ENCODE measurements at regions not wholly inside any gene's neighbourhood (a gene's known extent, or its start where the extent isn't known, plus 50 kb on each side); places are given as distances from the start of the nearest gene placed in this dataset.

GRCh38 chr3:194804796-194805195, 119.1 kb downstream of the FAM43A start:
- DNase-seq (ENCODE audit: low read depth in 3 of 3): no peak

GRCh38 chr3:194805546-194805945, 119.9 kb downstream of the FAM43A start:
- DNase-seq (ENCODE audit: low read depth in 3 of 3): no peak

GRCh38 chr3:194806991-194807630, 121.4 kb downstream of the FAM43A start:
- no peak for DNase-seq (ENCODE audit: low read depth in 3 of 3)

- no peak for DNase-seq (ENCODE audit: low read depth in 3 of 3)
Measured at GRCh38 chr3:194808640-194809097, 123.0 kb downstream of the FAM43A start.

- DNase-seq (ENCODE audit: low read depth in 3 of 3): no peak
Measured at GRCh38 chr3:194809382-194809781, 123.7 kb downstream of the FAM43A start.

GRCh38 chr3:194810076-194810475, 124.4 kb downstream of the FAM43A start:
- no peak for DNase-seq (ENCODE audit: low read depth in 3 of 3)

- no peak for DNase-seq (ENCODE audit: low read depth in 3 of 3)
Measured at GRCh38 chr3:194811118-194811517, 125.4 kb downstream of the FAM43A start.

GRCh38 chr3:194812176-194812575, 126.5 kb downstream of the FAM43A start:
- DNase-seq (ENCODE audit: low read depth in 3 of 3): no peak

GRCh38 chr3:194814878-194815357, 129.2 kb downstream of the FAM43A start:
- no peak for DNase-seq (ENCODE audit: low read depth in 3 of 3)

GRCh38 chr3:194816748-194817591, 131.3 kb downstream of the FAM43A start:
- DNase-seq (ENCODE audit: low read depth in 3 of 3): no peak

GRCh38 chr3:194817592-194817930, 131.9 kb downstream of the FAM43A start:
- no peak for DNase-seq (ENCODE audit: low read depth in 3 of 3)

GRCh38 chr3:194817936-194818335, 132.3 kb downstream of the FAM43A start:
- DNase-seq (ENCODE audit: low read depth in 3 of 3): no peak

- DNase-seq (ENCODE audit: low read depth in 3 of 3): no peak
Measured at GRCh38 chr3:194824100-194824499, 138.4 kb downstream of the FAM43A start.

GRCh38 chr3:194824701-194825111, 139.0 kb downstream of the FAM43A start:
- no peak for DNase-seq (ENCODE audit: low read depth in 3 of 3)

- DNase-seq (ENCODE audit: low read depth in 3 of 3): no peak
Measured at GRCh38 chr3:194826594-194826993, 140.9 kb downstream of the FAM43A start.

GRCh38 chr3:194827486-194827885, 141.8 kb downstream of the FAM43A start:
- no peak for DNase-seq (ENCODE audit: low read depth in 3 of 3)

GRCh38 chr3:194828116-194828515, 142.4 kb downstream of the FAM43A start:
- no peak for DNase-seq (ENCODE audit: low read depth in 3 of 3)

GRCh38 chr3:194828926-194829325, 143.2 kb downstream of the FAM43A start:
- DNase-seq (ENCODE audit: low read depth in 3 of 3): no peak

- DNase-seq (ENCODE audit: low read depth in 3 of 3): no peak
Measured at GRCh38 chr3:194830401-194830800, 144.7 kb downstream of the FAM43A start.

GRCh38 chr3:194830978-194831377, 145.3 kb downstream of the FAM43A start:
- no peak for DNase-seq (ENCODE audit: low read depth in 3 of 3)

- no peak for DNase-seq (ENCODE audit: low read depth in 3 of 3)
Measured at GRCh38 chr3:194832346-194833104, 146.8 kb downstream of the FAM43A start.
